ENCODE measurements at regions not wholly inside any gene's neighbourhood (a gene's known extent, or its start where the extent isn't known, plus 50 kb on each side); places are given as distances from the start of the nearest gene placed in this dataset.

- TF ChIP-seq CTCF (IDR thresholded peaks at IDR 0.05; ENCODE audit: low read depth, low read length): no peak
- Histone ChIP-seq H3K27me3 (ENCODE audit: insufficient read depth, low read depth, severe bottlenecking) (no peaks in the 10 kb centered on the region), H3K9me3 (ENCODE audit: severe bottlenecking) (no peaks in the 10 kb centered on the region), H3K4me3 (ENCODE audit: low read depth, low read length) (no peak overlapping the region), H3K27ac (no peak overlapping the region), H3K36me3 (no peaks in the 10 kb centered on the region)
- no peak for DNase-seq
These were observed 252.2 kb upstream of the C1orf174 start for GRCh38 chr1:4152266-4152665.

- no peaks in the 10 kb centered on the region for H3K27me3 ChIP-seq (ENCODE audit: insufficient read depth, low read depth, severe bottlenecking)
- TF ChIP-seq CTCF (IDR thresholded peaks at IDR 0.05; ENCODE audit: low read depth, low read length): no peak
- no peaks in the 10 kb centered on the region for H3K36me3 ChIP-seq
- H3K9me3 ChIP-seq (ENCODE audit: severe bottlenecking): no peaks in the 10 kb centered on the region
- no peak overlapping the region for H3K27ac ChIP-seq
- DNase-seq: no peak
- H3K4me3 ChIP-seq (ENCODE audit: low read depth, low read length): no peak overlapping the region
These were observed 253.5 kb upstream of the C1orf174 start for GRCh38 chr1:4153571-4153970.

GRCh38 chr1:4156241-4156973, 256.3 kb upstream of the C1orf174 start:
- TF ChIP-seq CTCF (IDR thresholded peaks at IDR 0.05; ENCODE audit: low read depth, low read length): no peak
- no peak for DNase-seq
- no peak overlapping the region for H3K27ac ChIP-seq
- H3K36me3 ChIP-seq: no peaks in the 10 kb centered on the region
- H3K9me3 ChIP-seq (ENCODE audit: severe bottlenecking): no peaks in the 10 kb centered on the region
- no peaks in the 10 kb centered on the region for H3K27me3 ChIP-seq (ENCODE audit: insufficient read depth, low read depth, severe bottlenecking)
- H3K4me3 ChIP-seq (ENCODE audit: low read depth, low read length): no peak overlapping the region

- Histone ChIP-seq H3K27me3 (ENCODE audit: insufficient read depth, low read depth, severe bottlenecking) (no peaks in the 10 kb centered on the region), H3K9me3 (ENCODE audit: severe bottlenecking) (no peaks in the 10 kb centered on the region), H3K27ac (no peak overlapping the region), H3K36me3 (no peaks in the 10 kb centered on the region), H3K4me3 (ENCODE audit: low read depth, low read length) (no peak overlapping the region)
- no peak for DNase-seq
- TF ChIP-seq CTCF (IDR thresholded peaks at IDR 0.05; ENCODE audit: low read depth, low read length): no peak
These were observed 260.1 kb upstream of the C1orf174 start for GRCh38 chr1:4160181-4160580.

GRCh38 chr1:4161366-4162006, 261.4 kb upstream of the C1orf174 start:
- no peaks in the 10 kb centered on the region for H3K9me3 ChIP-seq (ENCODE audit: severe bottlenecking)
- DNase-seq: no peak

More at GRCh38 chr1:4161366-4162006, 261.4 kb upstream of the C1orf174 start:
- H3K27me3 ChIP-seq (ENCODE audit: insufficient read depth, low read depth, severe bottlenecking): no peaks in the 10 kb centered on the region
- H3K27ac ChIP-seq: no peak overlapping the region
- no peaks in the 10 kb centered on the region for H3K36me3 ChIP-seq
- no peak for TF ChIP-seq CTCF (IDR thresholded peaks at IDR 0.05; ENCODE audit: low read depth, low read length)
- H3K4me3 ChIP-seq (ENCODE audit: low read depth, low read length): no peak overlapping the region
